Breast epithelium (tissue), 3 donors: ENCODE measurements at regions not wholly inside any gene's neighbourhood (a gene's known extent, or its start where the extent isn't known, plus 50 kb on each side); places are given as distances from the start of the nearest gene placed in this dataset.

Experiments
- CTCF ChIP-seq, 3 donors: fragments of 450-650 bp; IDR thresholded peaks; one replicate each; pipeline ENCODE4 v1.5.1; 2016 to 2017; ENCODE audit warnings: antibody characterized with exemption in 3 of 3, mild to moderate bottlenecking in 3 of 3, moderate library complexity in 3 of 3
- POLR2A ChIP-seq: fragments of 450-650 bp; IDR thresholded peaks from one replicate; pipeline ENCODE4 v1.6.1; 2016; ENCODE audit warnings: antibody characterized with exemption, mild to moderate bottlenecking, moderate library complexity
- POLR2AphosphoS5 ChIP-seq, 3 donors: sonication (generic); formaldehyde crosslinking; IDR thresholded peaks; one replicate each; pipeline ENCODE4 v1.6.1; 2017; ENCODE audit warnings: antibody characterized with exemption in 3 of 3

- no peak for TF ChIP-seq POLR2A
- no peak for TF ChIP-seq CTCF (IDR thresholded peaks at IDR 0.05)
- TF ChIP-seq POLR2AphosphoS5 (IDR thresholded peaks at IDR 0.05) = no peak
Observed at GRCh38 chr7:131633342-131633843, 77.0 kb upstream of the PODXL start.
